HFFc6 (cell line): ENCODE measurements at regions not wholly inside any gene's neighbourhood (a gene's known extent, or its start where the extent isn't known, plus 50 kb on each side); places are given as distances from the start of the nearest gene placed in this dataset.

Experiments
- DNase-seq: peaks from one replicate; pipeline ENCODE4 v3.0.0-alpha.2; 2018
- H3K27ac Mint-ChIP-seq: 2 replicates; pipeline ENCODE4 v1.8.0; 2020; ENCODE audit warnings: mild to moderate bottlenecking, mixed read lengths
- H3K27me3 Mint-ChIP-seq: 2 replicates; pipeline ENCODE4 v1.8.0; 2021; ENCODE audit warnings: mild to moderate bottlenecking, moderate library complexity, mixed read lengths; ENCODE audit not compliant: insufficient read depth
- H3K36me3 Mint-ChIP-seq: 2 replicates; pipeline ENCODE4 v1.8.0; 2021; ENCODE audit warnings: low read depth, mixed read lengths
- H3K4me1 Mint-ChIP-seq: 2 replicates; pipeline ENCODE4 v1.8.0; 2020; ENCODE audit warnings: low read depth, mixed read lengths
- H3K4me3 Mint-ChIP-seq: 2 replicates; pipeline ENCODE4 v1.8.0; 2020; ENCODE audit warnings: mild to moderate bottlenecking, moderate library complexity, mixed read lengths
- H3K9me3 Mint-ChIP-seq: 2 replicates; pipeline ENCODE4 v1.8.0; 2020; ENCODE audit warnings: mild to moderate bottlenecking, mixed read lengths
- TF ChIP-seq, protein P1 (sequence below): fragments of 200-600 bp; sonication (generic); IDR thresholded peaks from 2 replicates; pipeline ENCODE4 v1.5.0; 2021; ENCODE audit warnings: antibody characterized with exemption, mild to moderate bottlenecking

DNA sequence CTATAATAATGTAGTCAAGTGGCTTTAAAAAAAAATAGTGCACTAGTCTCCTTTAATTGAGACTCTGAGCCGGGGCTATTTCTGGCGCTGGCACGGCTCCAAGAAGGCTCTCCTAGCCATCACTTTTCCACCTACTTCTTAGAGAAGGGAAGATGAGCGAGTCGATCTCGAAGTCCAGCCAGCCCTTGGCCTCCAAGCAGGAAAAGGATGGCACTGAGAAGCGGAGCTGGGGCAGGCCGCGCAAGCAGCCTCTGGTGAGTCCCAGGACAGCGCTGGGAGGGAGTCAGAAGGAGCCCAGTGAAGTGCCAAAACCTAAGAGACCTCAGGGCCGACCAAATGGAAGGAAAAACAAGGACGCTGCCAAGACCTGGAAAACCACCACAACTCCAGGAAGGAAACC is 531.9 kb downstream of the MAGEB5 start:
- no peak for DNase-seq
- Mint-ChIP-seq H3K9me3 (no peaks in the 10 kb centered on the region), H3K4me1 (no peaks in the 10 kb centered on the region), H3K36me3 (no peaks in the 10 kb centered on the region), H3K27me3 (no peaks in the 10 kb centered on the region), H3K4me3 (no peak overlapping the region), H3K27ac (no peak overlapping the region)
- TF ChIP-seq, protein P1, sequence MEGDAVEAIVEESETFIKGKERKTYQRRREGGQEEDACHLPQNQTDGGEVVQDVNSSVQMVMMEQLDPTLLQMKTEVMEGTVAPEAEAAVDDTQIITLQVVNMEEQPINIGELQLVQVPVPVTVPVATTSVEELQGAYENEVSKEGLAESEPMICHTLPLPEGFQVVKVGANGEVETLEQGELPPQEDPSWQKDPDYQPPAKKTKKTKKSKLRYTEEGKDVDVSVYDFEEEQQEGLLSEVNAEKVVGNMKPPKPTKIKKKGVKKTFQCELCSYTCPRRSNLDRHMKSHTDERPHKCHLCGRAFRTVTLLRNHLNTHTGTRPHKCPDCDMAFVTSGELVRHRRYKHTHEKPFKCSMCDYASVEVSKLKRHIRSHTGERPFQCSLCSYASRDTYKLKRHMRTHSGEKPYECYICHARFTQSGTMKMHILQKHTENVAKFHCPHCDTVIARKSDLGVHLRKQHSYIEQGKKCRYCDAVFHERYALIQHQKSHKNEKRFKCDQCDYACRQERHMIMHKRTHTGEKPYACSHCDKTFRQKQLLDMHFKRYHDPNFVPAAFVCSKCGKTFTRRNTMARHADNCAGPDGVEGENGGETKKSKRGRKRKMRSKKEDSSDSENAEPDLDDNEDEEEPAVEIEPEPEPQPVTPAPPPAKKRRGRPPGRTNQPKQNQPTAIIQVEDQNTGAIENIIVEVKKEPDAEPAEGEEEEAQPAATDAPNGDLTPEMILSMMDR, result no peak

DNA sequence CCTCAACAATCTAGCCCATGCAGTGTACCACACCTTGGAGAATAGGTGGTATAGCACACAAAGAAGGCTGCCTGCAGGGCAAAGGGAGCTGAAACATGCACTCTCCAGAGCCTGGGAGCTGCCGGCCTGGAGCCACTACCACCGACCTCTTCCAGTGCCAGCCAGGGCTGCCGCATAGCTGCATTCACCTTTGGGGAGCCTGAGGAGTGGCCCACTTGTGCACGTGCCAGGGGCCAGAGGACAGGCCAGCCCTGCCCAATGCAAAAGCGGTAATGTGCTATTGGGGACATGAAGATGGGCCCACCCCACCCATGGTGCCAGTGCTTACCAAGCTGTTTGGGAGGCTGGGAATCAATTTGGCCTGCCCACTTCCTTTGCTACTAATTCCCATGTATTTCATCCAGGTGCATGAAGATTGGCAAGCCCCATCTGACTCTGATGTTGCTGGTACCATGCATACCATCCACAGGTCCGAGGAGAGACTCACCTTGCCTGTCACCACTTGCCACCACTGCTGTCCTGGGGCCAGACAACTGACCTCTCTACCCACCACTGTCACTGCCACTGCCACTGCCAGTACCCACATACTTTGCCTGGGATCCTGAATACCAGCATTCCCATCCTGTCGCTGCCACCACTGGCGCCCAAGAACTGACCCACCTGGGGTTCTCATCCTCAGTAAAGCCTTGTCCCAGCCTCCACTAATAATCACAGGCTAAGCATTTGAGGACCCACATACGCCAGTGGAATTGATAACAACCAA is 506.9 kb downstream of the MAGEB5 start:
- Mint-ChIP-seq H3K4me3 (no peak overlapping the region), H3K27me3 (no peaks in the 10 kb centered on the region), H3K36me3 (no peaks in the 10 kb centered on the region), H3K4me1 (no peaks in the 10 kb centered on the region), H3K9me3 (no peaks in the 10 kb centered on the region; the same call in 1 of the 2 replicates), H3K27ac (no peak overlapping the region)
- TF ChIP-seq, protein P1, result no peak
- DNase-seq, result no peak

DNA sequence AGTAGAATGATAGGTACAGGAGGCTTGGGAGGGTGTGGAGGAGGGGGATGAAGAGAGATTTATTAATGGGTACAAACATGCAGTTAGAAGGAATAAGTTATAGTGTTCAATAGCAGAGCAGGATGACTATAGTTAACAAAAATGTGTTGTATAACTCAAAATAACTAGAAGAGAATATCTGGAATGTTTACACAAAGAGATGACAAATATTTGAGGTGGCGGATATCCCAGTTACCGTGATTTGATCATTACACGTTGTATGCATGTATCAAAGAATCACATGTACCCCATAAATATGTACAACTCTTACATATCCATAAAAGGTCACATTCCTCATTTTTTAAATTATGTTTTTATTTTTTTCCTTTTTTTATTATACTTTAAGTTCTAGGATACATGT is 456.6 kb downstream of the MAGEB5 start:
- no peaks in the 10 kb centered on the region for H3K4me1 Mint-ChIP-seq
- H3K27ac Mint-ChIP-seq, result no peak overlapping the region
- no peaks in the 10 kb centered on the region; the same call in 1 of the 2 replicates for H3K36me3 Mint-ChIP-seq
- TF ChIP-seq, protein P1, result no peak
- no peak overlapping the region for H3K4me3 Mint-ChIP-seq
- no peak for DNase-seq
- H3K27me3 Mint-ChIP-seq, result no peaks in the 10 kb centered on the region
- peaks cover 11% of the 10 kb centered on the region for H3K9me3 Mint-ChIP-seq

DNA sequence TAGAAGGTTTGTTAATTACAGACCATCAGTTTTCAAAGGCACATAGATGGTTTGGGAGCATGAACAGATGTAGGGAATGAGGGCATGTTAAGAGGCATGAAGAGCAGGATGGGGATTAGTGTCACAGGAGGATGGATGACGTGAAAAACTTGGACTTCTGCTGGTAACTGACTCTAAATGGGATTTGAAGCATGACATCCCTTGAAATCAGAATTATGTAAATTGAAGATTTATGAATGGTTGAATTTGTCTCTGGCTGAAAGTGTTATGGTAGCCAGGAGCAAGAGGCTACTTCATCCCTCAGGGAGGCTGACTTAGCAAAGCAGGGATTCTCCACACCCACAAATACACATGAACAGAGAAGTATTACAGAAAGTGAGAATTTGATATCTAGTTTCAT is 454.6 kb downstream of the MAGEB5 start:
- TF ChIP-seq, protein P1, result no peak
- H3K4me3 Mint-ChIP-seq, result no peak overlapping the region
- peaks cover 7% of the 10 kb centered on the region; the same call in 1 of the 2 replicates for H3K9me3 Mint-ChIP-seq
- no peaks in the 10 kb centered on the region for H3K4me1 Mint-ChIP-seq
- H3K36me3 Mint-ChIP-seq, result no peaks in the 10 kb centered on the region; the same call in 1 of the 2 replicates
- no peak overlapping the region for H3K27ac Mint-ChIP-seq
- no peaks in the 10 kb centered on the region for H3K27me3 Mint-ChIP-seq
- no peak for DNase-seq

DNA sequence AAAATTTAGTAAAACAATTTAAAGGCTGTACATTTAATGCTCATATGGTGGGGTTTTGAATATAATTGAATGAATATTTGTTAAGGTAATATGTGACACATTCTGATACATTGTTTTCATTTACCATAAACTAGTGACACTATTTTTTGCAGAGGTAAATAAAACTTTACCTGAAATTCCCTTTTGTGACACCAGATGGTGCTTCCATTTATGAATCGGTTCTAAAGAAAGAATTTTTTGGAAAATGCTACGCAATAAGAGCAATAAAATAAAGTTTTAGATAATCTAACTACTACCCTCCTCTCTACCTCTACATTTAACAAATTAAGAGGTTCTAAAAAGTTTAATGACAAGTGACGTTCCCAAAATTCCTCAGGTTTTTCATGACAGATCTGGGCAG is 448.9 kb downstream of the MAGEB5 start:
- no peak for DNase-seq
- no peaks in the 10 kb centered on the region for H3K27me3 Mint-ChIP-seq
- no peaks in the 10 kb centered on the region for H3K4me1 Mint-ChIP-seq
- TF ChIP-seq, protein P1, result no peak
- H3K27ac Mint-ChIP-seq, result no peak overlapping the region
- peaks cover 8% of the 10 kb centered on the region; the same call in 1 of the 2 replicates for H3K9me3 Mint-ChIP-seq
- H3K4me3 Mint-ChIP-seq, result no peak overlapping the region
- H3K36me3 Mint-ChIP-seq, result no peaks in the 10 kb centered on the region; the same call in 1 of the 2 replicates
